GM18505 (cell line): ENCODE measurements at regions not wholly inside any gene's neighbourhood (a gene's known extent, or its start where the extent isn't known, plus 50 kb on each side); places are given as distances from the start of the nearest gene placed in this dataset.

Source experiments
- ATAC-seq: cut with Tn5 transposase; IDR thresholded peaks from one replicate; pipeline ENCODE4 v1.9.1; 2021; ENCODE audit not compliant: unreplicated experiment
- POLR2A ChIP-seq: IDR thresholded peaks from 4 replicates; pipeline ENCODE4 v1.6.1; 2011; ENCODE audit warnings: borderline replicate concordance; ENCODE audit not compliant: insufficient read depth, insufficient read length; ENCODE audit errors: extremely low read depth

DNA sequence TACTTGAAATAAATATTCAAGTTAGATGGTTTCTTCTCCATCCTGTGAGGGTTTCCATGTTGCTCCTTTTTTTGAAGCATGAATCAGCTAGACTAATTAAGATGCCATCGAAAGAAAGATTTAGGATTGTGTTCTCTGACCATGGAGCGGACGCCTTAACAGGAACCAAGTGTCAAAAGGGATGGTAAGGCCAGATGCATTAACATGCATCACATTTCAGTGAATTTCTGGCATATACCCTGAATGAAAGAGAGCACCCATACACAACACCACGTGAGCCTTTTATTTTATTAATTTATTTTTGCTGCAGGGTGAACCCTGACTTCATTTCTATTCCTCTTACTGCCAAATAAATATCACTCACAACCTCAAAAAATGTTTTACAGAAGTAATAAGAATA, 1045.3 kb upstream of the ARRDC3 start:
- ATAC-seq = no peak
- no peak for TF ChIP-seq POLR2A

DNA sequence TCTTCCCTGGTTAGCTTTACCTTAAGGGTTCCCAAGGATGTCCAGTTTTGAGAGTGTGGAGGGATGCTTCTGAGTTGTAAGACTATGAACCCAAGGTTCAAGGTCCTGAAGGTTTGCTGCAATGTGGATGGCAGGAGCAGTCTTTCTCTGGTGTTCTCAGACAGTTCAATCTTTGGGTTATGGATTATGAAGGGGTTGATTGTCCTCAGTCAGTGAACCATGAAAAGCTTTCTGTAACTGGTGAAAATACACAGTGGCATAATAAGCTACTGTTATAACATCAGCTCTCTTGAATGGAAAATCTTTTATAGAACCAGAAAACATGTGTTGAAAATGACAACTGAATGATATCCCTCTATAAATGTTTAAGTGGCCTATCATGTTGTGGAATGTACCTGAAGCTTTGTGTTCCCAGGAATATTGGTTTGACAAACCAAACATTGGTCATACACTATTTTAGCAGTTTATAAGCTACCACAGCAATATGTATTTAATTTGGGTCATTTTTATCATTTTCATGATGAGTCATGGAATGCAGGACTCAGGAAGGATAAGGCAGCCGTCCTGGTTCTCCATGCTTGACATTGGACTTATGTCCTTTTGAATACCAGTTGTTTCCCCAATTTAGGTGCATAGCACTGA, 1041.8 kb upstream of the ARRDC3 start:
- TF ChIP-seq POLR2A = no peak
- no peak for ATAC-seq

DNA sequence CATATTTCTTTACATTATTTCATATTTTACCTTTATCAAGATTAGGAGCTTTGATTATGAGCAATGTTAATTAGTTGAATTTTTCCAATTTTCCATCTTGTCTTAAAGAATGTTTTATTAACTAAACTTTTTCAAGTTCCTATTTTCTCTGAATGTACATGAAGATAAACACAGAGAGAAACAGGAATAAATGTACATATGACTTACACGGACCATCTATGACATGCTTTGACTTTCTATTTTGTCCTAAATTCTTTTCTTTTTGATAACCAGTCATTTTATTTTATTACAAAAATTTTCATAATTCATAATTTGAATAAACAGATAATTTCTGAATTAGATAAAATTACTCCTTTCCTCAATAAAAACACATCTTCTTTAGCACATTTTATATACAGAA, 1038.8 kb upstream of the ARRDC3 start:
- no peak for TF ChIP-seq POLR2A
- ATAC-seq = no peak

DNA sequence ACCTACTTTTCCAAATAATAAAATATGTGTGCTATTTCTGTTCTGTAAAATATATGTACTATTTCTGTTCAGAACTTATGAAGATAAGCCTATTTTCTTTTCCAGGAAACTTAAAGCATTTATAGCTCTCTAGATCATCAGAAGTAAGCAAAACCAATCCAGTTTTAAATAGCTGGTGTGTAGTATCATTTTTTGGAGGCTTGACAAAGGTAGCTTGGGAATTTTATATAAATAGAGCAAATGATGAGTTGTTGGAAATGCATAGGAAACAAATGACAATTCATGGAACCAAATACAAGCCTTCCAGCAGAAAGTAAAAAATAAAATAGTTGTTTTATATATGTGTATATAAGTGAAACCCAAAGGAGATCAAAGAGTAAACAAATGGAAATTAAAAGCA, 1038.1 kb upstream of the ARRDC3 start:
- no peak for ATAC-seq

DNA sequence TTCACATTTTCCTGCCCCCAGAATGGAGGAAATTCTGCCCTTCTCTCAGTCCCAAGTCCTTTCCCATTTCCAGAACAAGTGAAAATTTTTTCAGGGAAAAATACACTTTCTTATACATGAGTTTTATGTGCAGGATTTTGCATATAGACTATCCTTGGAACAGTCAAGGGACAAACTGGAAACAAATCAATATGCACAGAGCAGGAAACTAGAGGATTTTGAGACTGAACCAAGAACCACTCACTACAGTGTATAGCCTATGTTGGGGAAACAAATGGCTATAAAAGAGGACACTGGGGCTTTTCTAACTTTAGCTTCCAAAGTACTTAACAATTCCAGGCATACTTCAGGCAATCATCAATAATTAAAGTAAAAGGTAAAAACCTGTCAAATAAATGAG, 1036.1 kb upstream of the ARRDC3 start:
- ATAC-seq = no peak
- TF ChIP-seq POLR2A = no peak

More for the DNA sequence above, 1038.1 kb upstream of the ARRDC3 start:
- TF ChIP-seq POLR2A = no peak

DNA sequence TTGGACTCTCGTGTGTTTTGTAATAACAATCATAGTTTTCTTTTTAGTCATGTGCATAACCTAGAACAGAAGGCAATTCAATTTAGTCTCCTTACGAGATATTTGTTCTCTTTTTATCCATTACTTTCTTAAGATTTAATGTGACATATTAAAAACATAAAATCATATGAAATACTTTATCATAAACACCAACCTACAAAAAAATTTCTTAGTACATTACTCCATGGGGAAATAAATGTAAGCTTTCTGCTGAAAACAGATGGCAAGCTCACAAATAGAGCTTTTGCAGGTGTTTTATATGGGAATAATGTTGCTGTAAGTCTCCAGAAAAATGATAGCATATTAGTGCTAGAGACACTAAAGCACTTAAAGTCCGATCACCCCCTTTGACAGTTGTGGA, 1035.2 kb upstream of the ARRDC3 start:
- TF ChIP-seq POLR2A = no peak
- no peak for ATAC-seq

DNA sequence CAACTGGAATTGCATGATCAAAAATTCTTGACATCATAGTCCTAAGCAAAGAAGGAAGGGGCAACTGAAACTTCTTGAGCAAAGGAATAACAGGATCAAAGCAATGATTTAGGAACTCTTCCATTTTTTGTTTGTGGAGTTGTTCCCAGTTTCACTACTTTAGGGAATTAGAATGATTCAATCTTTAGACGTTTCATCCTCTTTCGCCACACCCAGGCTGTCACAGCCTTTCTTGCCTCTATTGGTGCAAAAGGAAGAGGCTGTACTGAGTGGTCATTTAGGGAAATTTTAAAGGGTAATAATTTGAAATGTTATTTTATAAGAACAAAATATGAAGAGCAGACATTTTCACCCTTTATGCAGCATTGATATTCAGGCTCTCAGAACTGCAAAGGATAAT, 1026.0 kb upstream of the ARRDC3 start:
- ATAC-seq = no peak
- TF ChIP-seq POLR2A = no peak

DNA sequence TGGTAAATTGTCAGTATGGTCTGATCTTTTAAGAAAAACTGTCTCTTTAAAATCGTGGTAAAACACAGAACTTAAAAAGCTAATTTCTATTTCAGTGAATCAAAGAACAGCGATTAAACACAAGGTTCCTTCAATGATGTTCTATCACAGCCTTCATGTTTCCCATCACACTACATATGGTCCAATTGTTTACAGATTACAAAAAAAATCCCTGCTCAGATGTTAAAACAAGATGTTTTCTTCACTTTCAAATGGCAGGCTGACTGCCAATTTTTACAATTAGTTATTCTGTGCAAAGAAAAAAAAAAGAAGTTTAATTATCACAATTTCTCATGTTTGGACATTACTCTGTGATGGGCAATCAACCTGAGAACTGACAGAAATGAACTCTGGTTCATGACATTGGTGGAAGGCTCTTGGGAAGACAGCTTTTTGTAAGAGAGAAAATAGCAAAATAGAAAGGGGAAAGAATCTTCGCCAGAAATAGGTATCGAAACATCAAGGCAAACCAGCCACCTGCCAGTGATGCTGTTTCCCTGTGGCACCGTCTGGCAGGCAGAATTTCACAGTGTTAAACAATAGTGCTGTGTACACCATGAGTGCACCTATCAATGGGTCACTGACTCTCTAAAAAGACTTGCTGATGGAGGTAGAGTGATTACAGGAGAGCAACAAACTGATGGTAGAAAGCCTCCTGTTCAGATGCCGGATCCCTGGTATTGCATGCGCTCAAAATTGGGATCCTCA, 1020.0 kb upstream of the ARRDC3 start:
- no peak for TF ChIP-seq POLR2A
- no peak for ATAC-seq

DNA sequence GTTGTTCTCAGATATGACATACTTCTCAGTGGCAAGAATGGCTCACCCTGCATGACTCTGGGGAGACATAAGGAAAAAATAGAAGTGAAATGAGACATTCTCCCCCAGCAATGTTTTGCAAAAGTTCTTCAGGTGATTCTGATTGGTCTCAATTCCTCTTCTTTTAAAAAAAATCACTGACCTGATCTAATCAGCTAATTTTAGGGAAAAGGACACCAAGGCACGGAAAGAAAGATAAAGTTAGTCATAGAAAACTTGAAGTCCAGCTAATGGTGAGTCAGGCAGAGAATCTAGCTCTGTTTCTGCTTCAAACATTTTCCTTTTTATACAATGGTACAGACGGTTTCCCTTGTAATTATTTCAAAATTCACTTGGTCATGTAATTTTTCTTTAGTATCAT, 1018.9 kb upstream of the ARRDC3 start:
- no peak for ATAC-seq
- TF ChIP-seq POLR2A = no peak

DNA sequence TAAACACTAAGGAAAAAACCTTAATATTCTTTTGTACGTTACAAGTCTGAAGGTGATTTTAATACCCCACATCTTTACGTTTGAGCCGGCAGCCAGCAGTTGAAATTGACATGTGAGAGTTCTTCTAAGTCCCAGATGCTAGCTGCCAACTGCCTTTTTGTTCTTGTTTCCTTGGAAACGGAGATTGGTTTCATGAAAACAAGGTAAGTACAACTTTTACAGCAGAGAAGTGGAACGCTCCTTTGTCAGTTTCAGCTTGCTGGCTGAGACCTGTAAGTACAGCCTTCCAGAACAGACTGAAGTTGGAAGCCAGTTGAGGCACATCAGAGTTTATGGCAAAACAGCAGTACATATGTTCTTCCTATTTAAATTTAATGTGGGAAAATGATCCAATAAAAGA, 1018.4 kb upstream of the ARRDC3 start:
- no peak for TF ChIP-seq POLR2A
- ATAC-seq = no peak

DNA sequence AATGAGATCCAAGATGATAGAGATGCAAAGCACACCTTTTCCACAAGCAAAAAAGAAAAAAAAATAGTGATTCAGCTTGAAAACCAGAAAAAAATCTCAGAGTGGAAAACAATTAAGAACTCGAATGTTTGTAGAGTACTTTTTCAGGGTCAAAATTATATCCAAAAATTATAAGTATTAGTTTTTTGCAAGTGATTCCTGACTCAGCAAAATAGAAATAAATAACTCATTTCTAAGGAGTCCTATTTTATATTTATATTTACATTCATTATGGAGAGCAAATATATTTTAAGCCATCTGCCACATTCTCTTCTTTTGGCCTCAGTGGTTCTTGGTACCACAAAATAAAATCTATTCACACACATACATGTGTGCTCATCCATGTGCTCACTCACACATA, 1011.8 kb upstream of the ARRDC3 start:
- ATAC-seq = no peak
- TF ChIP-seq POLR2A = no peak

DNA sequence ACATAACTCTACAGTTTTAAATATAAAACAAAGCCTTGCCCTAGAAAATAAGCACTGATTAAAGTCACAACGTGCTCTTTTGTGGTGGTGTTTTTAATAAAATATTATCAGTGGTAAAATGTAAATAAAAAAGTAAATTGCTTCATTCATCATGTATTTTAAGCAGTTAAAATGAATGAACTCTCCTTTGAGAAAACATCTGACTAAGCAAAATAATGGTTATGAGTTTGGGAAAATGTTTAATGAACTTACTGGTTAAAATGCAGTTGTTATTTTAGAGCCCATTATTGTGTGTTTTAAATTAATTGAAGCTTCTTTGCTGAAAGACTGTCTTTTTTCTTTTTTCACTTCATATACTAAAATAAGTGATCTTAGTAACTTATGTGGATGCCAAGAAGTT, 1007.5 kb upstream of the ARRDC3 start:
- no peak for ATAC-seq
- no peak for TF ChIP-seq POLR2A

DNA sequence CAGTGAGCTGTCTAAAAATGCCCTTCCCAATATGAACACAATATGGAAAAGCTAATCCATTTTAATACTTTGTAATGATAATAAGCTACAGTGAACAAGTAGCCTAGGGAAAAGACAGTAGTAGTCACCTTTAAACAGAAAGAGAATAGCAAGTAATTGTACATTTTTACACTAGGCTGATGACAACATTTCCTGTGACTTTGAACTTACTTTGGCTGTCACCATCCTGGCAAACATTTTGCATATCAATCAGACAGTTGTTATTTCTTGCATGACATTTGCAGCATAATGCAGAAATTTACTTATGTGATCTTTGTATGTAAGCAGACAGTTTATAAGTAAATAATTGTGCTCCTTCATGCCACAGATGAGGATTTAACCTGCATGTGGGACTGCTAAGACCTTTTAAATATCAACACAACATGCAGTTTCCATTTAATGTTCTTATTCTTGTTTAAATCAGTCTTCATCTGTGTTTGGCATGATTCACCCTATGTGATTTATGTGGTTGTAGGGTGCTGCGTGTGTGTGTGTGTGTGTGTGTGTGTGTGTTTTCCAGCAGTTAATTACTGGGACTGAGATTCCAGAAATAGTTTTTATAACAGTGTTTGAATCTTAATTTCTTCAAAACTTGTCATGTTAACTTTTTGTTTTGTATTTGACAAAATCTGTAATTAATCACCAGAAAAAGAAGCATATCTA, 997.1 kb upstream of the ARRDC3 start:
- TF ChIP-seq POLR2A = no peak
- ATAC-seq = no peak
